WERI-Rb-1 (cell line): ENCODE measurements at regions not wholly inside any gene's neighbourhood (a gene's known extent, or its start where the extent isn't known, plus 50 kb on each side); places are given as distances from the start of the nearest gene placed in this dataset.

Experiments used
- DNase-seq: peaks from one replicate; pipeline ENCODE4 v3.0.0-alpha.2; 2020
- H3K27ac ChIP-seq: fragments of 250-450 bp; sonication (Bioruptor Pico); 2 replicates; pipeline ENCODE4 v1.5.1; 2020; ENCODE audit warnings: mild to moderate bottlenecking, moderate library complexity
- H3K27me3 ChIP-seq: fragments of 250-450 bp; sonication (Bioruptor Pico); 2 replicates; pipeline ENCODE4 v1.5.1; 2021; ENCODE audit warnings: mild to moderate bottlenecking, low read depth, moderate library complexity; ENCODE audit not compliant: insufficient read depth, severe bottlenecking
- H3K36me3 ChIP-seq: fragments of 250-450 bp; sonication (Bioruptor Pico); 2 replicates; pipeline ENCODE4 v1.5.1; 2020; ENCODE audit warnings: mild to moderate bottlenecking, moderate library complexity
- H3K4me3 ChIP-seq: 2 replicates; pipeline ENCODE4 v1.5.1; 2011; ENCODE audit warnings: low read depth, mild to moderate bottlenecking, control low read depth, low read length
- H3K9me3 ChIP-seq: fragments of 250-450 bp; sonication (Bioruptor Pico); 2 replicates; pipeline ENCODE4 v1.5.1; 2021; ENCODE audit warnings: mild to moderate bottlenecking, moderate library complexity; ENCODE audit not compliant: severe bottlenecking
- TF ChIP-seq, protein P1 (sequence below): IDR thresholded peaks from 2 replicates; pipeline ENCODE4 v1.5.1; 2011; ENCODE audit warnings: low read depth, mild to moderate bottlenecking, control low read depth, inconsistent platforms, low read length

DNA sequence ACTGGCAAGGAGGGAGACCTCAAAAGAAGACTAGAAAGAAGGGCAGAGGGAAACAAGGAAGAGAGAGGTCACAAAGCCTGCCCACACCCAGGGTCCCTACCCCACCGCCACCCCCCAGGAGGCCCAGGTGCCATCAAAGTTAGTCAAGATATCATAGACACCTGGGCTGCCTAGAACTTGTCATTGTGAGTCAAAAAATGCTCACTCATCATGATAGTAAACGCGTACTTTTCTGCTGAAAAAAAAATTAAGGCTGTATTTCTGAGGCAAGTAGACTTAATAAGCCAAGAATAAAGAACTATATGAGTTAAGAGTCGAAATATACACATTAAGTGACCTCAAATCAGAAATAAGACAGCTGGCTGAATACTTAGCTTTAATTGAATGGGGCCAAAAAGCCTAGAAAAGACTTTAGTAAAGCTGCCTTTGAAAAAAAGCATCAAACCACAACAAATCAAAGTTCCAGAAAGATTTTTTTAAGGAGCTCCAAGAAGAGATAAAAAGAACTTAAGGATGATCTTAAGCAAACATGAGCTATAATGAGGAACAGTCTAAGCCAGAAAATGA is 415.5 kb upstream of the PPP2R3A start:
- H3K36me3 ChIP-seq, result no peaks in the 10 kb centered on the region
- TF ChIP-seq, protein P1, sequence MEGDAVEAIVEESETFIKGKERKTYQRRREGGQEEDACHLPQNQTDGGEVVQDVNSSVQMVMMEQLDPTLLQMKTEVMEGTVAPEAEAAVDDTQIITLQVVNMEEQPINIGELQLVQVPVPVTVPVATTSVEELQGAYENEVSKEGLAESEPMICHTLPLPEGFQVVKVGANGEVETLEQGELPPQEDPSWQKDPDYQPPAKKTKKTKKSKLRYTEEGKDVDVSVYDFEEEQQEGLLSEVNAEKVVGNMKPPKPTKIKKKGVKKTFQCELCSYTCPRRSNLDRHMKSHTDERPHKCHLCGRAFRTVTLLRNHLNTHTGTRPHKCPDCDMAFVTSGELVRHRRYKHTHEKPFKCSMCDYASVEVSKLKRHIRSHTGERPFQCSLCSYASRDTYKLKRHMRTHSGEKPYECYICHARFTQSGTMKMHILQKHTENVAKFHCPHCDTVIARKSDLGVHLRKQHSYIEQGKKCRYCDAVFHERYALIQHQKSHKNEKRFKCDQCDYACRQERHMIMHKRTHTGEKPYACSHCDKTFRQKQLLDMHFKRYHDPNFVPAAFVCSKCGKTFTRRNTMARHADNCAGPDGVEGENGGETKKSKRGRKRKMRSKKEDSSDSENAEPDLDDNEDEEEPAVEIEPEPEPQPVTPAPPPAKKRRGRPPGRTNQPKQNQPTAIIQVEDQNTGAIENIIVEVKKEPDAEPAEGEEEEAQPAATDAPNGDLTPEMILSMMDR, result no peak
- H3K4me3 ChIP-seq, result no peak overlapping the region
- DNase-seq, result no peak
- H3K27me3 ChIP-seq, result no peaks in the 10 kb centered on the region
- no peaks in the 10 kb centered on the region for H3K9me3 ChIP-seq
- H3K27ac ChIP-seq, result no peak overlapping the region

DNA sequence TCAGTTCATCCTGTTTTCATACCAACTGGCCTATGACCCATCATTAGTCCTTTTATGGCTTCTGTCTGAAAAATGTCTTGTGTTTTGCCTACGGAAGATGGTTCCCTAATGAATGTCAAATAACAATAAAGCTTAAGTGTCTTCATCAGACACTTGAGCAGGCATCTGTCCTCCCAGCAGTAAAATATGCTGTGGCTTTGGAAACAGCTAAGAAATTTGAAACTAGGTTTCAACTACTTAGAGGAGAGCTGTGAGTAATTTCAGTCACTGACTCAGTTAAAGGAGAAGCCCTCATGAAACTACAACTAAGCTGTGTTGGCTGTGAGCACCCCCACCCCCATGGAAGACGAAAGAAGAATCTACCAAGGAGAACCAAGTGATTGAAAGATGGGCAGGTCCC is 409.4 kb upstream of the PPP2R3A start:
- DNase-seq, result no peak
- Histone ChIP-seq H3K9me3 (no peaks in the 10 kb centered on the region), H3K27me3 (no peaks in the 10 kb centered on the region), H3K36me3 (no peaks in the 10 kb centered on the region), H3K27ac (no peak overlapping the region), H3K4me3 (no peak overlapping the region)
- TF ChIP-seq, protein P1, result no peak

DNA sequence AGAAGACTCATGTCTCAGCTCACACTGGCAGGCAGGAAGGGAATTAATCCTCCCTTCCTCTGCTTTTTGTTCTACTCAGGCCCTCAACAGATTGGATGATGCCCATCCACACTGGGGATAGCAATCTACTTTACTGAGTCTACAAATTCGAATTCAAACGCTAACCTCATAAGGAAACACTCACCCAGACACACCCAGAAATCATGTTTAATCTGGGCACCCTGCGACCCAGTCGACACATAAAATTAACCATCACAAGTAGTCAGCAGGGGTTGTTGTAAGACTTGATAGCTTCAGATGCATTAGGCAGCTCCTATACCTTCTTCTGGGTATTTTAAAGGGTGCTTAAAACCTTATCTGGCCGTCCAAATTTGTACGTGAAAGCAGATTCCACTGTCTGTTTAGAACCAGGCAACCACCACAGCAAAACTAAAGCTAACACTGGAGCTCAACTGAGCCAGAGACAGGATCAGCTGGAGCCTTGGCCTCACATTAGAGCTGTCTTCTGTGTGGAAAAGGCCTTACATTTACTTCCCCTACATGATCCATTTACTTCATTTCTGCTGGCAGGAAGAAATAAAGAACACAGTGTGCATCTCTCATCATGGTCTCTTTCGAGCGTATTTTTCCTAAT is 407.3 kb upstream of the PPP2R3A start:
- H3K4me3 ChIP-seq, result no peak overlapping the region
- H3K9me3 ChIP-seq, result no peaks in the 10 kb centered on the region
- DNase-seq, result no peak
- no peak overlapping the region for H3K27ac ChIP-seq
- TF ChIP-seq, protein P1, result no peak
- H3K36me3 ChIP-seq, result no peaks in the 10 kb centered on the region
- no peaks in the 10 kb centered on the region for H3K27me3 ChIP-seq

DNA sequence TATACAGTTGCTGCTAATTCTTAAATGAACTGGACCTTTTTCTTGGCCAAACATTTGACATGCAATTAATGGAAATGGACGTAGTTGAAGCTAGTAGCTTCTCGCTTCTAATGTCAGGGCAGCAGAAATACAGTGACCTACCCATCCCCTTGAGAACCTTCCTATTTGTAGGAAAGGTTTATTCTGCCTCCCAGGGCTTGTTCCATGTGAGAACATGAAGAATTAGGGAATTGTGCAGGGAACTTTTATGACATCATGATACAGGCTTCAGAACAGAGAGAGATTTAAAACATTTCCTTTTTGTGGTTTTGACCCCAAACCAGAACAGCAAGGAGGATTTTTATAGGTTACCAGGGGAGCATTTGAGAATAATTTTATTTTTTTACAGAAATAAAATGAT is 406.6 kb upstream of the PPP2R3A start:
- H3K36me3 ChIP-seq, result no peaks in the 10 kb centered on the region
- no peak overlapping the region for H3K27ac ChIP-seq
- H3K4me3 ChIP-seq, result no peak overlapping the region
- no peaks in the 10 kb centered on the region for H3K9me3 ChIP-seq
- TF ChIP-seq, protein P1, result no peak
- no peak for DNase-seq
- H3K27me3 ChIP-seq, result no peaks in the 10 kb centered on the region

DNA sequence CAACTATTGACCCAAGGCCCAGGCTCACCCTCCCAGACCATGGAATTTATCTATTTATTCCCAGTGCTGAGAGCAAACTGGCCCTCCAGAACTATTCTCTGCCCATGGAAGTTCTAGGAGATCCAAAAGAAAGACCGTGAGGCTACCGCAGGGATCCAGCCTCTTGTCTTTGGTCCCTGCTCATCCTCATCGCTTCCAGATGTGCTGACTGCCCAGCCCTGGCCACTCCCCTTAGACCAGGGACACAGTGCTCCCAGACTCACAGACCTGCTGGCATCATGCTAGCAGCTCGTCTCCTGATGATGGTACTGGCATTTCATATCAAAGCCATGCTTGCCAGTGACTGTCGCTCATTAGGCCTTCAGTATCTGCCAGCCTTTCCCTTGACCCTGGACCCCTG is 405.7 kb upstream of the PPP2R3A start:
- H3K27me3 ChIP-seq, result no peaks in the 10 kb centered on the region
- TF ChIP-seq, protein P1, result no peak
- H3K4me3 ChIP-seq, result no peak overlapping the region
- H3K27ac ChIP-seq, result no peak overlapping the region
- no peaks in the 10 kb centered on the region for H3K36me3 ChIP-seq
- DNase-seq, result no peak
- no peaks in the 10 kb centered on the region for H3K9me3 ChIP-seq

DNA sequence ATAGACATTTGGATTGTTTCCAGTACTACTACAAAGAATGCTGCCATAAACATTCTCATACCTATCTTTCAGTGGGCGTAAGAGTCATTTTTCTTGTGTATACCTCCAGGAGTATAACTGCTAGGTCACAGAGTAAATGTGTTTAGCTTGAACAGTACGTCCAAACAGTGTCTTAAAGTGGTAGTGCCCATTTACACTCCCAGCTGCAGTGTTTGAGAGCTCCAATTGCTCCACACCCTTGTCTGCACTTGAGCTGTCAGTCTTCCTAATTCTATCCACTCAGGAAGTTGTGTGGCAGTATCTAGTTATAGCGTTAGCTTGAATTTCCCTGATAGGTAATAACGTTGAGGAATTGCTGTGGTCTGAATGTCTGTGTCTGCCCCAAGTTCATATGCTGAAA is 404.7 kb upstream of the PPP2R3A start:
- TF ChIP-seq, protein P1, result no peak
- no peaks in the 10 kb centered on the region for H3K36me3 ChIP-seq
- DNase-seq, result no peak
- no peaks in the 10 kb centered on the region for H3K27me3 ChIP-seq
- H3K4me3 ChIP-seq, result no peak overlapping the region
- no peak overlapping the region for H3K27ac ChIP-seq
- no peaks in the 10 kb centered on the region for H3K9me3 ChIP-seq
